ENCODE measurements at regions not wholly inside any gene's neighbourhood (a gene's known extent, or its start where the extent isn't known, plus 50 kb on each side); places are given as distances from the start of the nearest gene placed in this dataset.

DNA sequence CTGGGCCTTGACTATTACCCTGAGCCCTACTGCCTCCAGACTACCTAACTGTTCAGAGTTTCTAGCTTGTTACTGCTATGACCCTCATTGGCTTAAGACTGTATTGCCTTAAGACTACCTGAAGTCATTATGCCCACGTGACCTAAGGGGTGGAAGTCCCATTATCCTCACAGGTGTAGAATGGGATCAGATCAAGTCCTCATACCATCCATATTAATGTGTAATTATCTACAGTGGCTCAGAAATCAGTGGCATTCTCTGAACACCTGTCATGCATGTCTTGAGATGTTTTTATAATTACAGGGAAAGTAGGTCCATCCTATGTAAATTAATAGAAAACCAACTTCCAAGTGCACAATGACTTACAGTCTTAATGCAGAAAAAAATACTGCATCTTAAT is 124.0 kb upstream of the CDC42EP3 start:
- TF ChIP-seq, protein P1, sequence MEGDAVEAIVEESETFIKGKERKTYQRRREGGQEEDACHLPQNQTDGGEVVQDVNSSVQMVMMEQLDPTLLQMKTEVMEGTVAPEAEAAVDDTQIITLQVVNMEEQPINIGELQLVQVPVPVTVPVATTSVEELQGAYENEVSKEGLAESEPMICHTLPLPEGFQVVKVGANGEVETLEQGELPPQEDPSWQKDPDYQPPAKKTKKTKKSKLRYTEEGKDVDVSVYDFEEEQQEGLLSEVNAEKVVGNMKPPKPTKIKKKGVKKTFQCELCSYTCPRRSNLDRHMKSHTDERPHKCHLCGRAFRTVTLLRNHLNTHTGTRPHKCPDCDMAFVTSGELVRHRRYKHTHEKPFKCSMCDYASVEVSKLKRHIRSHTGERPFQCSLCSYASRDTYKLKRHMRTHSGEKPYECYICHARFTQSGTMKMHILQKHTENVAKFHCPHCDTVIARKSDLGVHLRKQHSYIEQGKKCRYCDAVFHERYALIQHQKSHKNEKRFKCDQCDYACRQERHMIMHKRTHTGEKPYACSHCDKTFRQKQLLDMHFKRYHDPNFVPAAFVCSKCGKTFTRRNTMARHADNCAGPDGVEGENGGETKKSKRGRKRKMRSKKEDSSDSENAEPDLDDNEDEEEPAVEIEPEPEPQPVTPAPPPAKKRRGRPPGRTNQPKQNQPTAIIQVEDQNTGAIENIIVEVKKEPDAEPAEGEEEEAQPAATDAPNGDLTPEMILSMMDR (conservative IDR thresholded peaks at IDR 0.05; ENCODE audit: low read length) = no peak
- no peak for TF ChIP-seq EZH2phosphoT487 (IDR thresholded peaks at IDR 0.05; ENCODE audit: borderline replicate concordance)

Measured in Loucy (cell line).